ENCODE measurements at regions not wholly inside any gene's neighbourhood (a gene's known extent, or its start where the extent isn't known, plus 50 kb on each side); places are given as distances from the start of the nearest gene placed in this dataset.

DNA sequence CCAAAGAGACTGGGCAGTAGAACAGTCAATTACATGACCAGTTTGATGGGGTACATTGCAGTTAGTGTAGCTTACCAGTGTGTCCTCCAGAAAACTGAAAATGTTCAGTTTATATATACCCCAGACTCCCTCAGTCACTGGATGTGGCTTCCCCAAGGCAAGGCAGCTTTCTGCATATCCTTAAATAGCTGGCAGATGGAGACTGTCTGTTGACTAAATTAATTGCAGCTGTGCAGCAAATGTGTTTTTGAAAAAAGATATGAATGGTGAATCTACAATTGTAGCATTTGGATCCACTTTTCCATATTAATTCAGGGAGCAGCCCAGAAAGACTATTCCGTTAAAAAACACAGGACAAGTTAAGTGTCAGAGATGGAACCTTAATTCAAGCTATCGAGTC, 565.1 kb upstream of the CCDC179 start:
- DNase-seq (ENCODE audit: low read depth, low spot score), result no peak
- FAIRE-seq, result no peak
- Histone ChIP-seq H3K79me2 (ENCODE audit: control insufficient read depth, insufficient read depth, low read length) (no peaks in the 10 kb centered on the region), H3K4me1 (ENCODE audit: control insufficient read depth, extremely low read depth, insufficient read depth, low read length) (no peaks in the 10 kb centered on the region), H4K20me1 (ENCODE audit: control insufficient read depth, extremely low read depth, insufficient read depth, low read length) (no peaks in the 10 kb centered on the region), H3K9ac (ENCODE audit: control insufficient read depth, extremely low read depth, insufficient read depth, low read length) (no peak overlapping the region), H3K9me1 (ENCODE audit: control insufficient read depth, extremely low read depth, insufficient read depth, low read length) (no peaks in the 10 kb centered on the region), H2AFZ (ENCODE audit: control insufficient read depth, low read length) (no peak overlapping the region), H3K4me2 (ENCODE audit: control insufficient read depth, extremely low read depth, insufficient read depth, low read depth, low read length) (no peak overlapping the region), H3K9me3 (ENCODE audit: control insufficient read depth, low read depth, low read length) (no peaks in the 10 kb centered on the region), H3K4me3 (ENCODE audit: control insufficient read depth in 2 of 3, extremely low read depth in 1 of 3, insufficient read depth in 2 of 3, low read depth in 1 of 3, low read length in 3 of 3) (no peak overlapping the region), H3K36me3 (ENCODE audit: control insufficient read depth in 2 of 2, extremely low read depth in 1 of 2, insufficient read depth in 2 of 2, low read length in 2 of 2) (no peaks in the 10 kb centered on the region), H3K27me3 (ENCODE audit: control insufficient read depth, extremely low read depth, insufficient read depth, low read length) (no peaks in the 10 kb centered on the region), H3K27ac (ENCODE audit: control insufficient read depth, insufficient read depth, low read length) (no peak overlapping the region)
- no peak for TF ChIP-seq EZH2 (IDR thresholded peaks at IDR 0.05; ENCODE audit: low read length)
- TF ChIP-seq, protein P1, sequence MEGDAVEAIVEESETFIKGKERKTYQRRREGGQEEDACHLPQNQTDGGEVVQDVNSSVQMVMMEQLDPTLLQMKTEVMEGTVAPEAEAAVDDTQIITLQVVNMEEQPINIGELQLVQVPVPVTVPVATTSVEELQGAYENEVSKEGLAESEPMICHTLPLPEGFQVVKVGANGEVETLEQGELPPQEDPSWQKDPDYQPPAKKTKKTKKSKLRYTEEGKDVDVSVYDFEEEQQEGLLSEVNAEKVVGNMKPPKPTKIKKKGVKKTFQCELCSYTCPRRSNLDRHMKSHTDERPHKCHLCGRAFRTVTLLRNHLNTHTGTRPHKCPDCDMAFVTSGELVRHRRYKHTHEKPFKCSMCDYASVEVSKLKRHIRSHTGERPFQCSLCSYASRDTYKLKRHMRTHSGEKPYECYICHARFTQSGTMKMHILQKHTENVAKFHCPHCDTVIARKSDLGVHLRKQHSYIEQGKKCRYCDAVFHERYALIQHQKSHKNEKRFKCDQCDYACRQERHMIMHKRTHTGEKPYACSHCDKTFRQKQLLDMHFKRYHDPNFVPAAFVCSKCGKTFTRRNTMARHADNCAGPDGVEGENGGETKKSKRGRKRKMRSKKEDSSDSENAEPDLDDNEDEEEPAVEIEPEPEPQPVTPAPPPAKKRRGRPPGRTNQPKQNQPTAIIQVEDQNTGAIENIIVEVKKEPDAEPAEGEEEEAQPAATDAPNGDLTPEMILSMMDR (optimal IDR thresholded peaks at IDR 0.05 in 1 of 3, IDR thresholded peaks at IDR 0.05 in 1 of 3, conservative IDR thresholded peaks at IDR 0.05 in 1 of 3; ENCODE audit: extremely low read depth in 1 of 3, insufficient read depth in 2 of 3, low read length in 3 of 3), result no peak
- dilution Hi-C loops (cut with MboI; ENCODE audit: extremely low pct_ligation_motif_present, low sequenced_read_pairs), result no loop called here

DNA sequence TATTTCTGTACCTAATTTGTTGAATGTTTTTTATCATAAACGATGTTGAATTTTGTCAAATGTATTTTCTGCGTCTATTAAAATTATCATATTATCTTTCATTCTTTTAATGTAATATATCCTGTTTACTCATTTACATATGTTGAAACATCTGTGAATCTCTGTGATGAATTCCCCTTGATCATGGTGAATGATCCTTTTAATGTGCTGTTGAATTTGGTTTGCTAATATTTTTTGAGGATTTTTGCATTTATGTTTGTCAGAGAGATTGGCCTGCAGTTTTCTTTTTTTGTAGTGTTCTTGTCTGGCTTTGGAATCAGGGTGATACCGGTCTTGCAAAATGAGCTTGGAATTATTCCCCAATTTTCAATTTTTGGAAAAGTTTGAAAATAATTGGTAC, 569.3 kb upstream of the CCDC179 start:
- Histone ChIP-seq H3K4me1 (ENCODE audit: control insufficient read depth, extremely low read depth, insufficient read depth, low read length) (no peaks in the 10 kb centered on the region), H3K27me3 (ENCODE audit: control insufficient read depth, extremely low read depth, insufficient read depth, low read length) (no peaks in the 10 kb centered on the region), H3K9ac (ENCODE audit: control insufficient read depth, extremely low read depth, insufficient read depth, low read length) (no peak overlapping the region), H2AFZ (ENCODE audit: control insufficient read depth, low read length) (no peak overlapping the region), H3K9me1 (ENCODE audit: control insufficient read depth, extremely low read depth, insufficient read depth, low read length) (no peaks in the 10 kb centered on the region), H3K36me3 (ENCODE audit: control insufficient read depth in 2 of 2, extremely low read depth in 1 of 2, insufficient read depth in 2 of 2, low read length in 2 of 2) (no peaks in the 10 kb centered on the region), H3K79me2 (ENCODE audit: control insufficient read depth, insufficient read depth, low read length) (no peaks in the 10 kb centered on the region), H3K4me3 (ENCODE audit: control insufficient read depth in 2 of 3, extremely low read depth in 1 of 3, insufficient read depth in 2 of 3, low read depth in 1 of 3, low read length in 3 of 3) (no peak overlapping the region), H3K9me3 (ENCODE audit: control insufficient read depth, low read depth, low read length) (no peaks in the 10 kb centered on the region), H3K4me2 (ENCODE audit: control insufficient read depth, extremely low read depth, insufficient read depth, low read depth, low read length) (no peak overlapping the region), H3K27ac (ENCODE audit: control insufficient read depth, insufficient read depth, low read length) (no peak overlapping the region), H4K20me1 (ENCODE audit: control insufficient read depth, extremely low read depth, insufficient read depth, low read length) (no peaks in the 10 kb centered on the region)
- TF ChIP-seq, protein P1 (optimal IDR thresholded peaks at IDR 0.05 in 1 of 3, IDR thresholded peaks at IDR 0.05 in 1 of 3, conservative IDR thresholded peaks at IDR 0.05 in 1 of 3; ENCODE audit: extremely low read depth in 1 of 3, insufficient read depth in 2 of 3, low read length in 3 of 3), result no peak
- no peak for TF ChIP-seq EZH2 (IDR thresholded peaks at IDR 0.05; ENCODE audit: low read length)
- dilution Hi-C loops (cut with MboI; ENCODE audit: extremely low pct_ligation_motif_present, low sequenced_read_pairs), result no loop called here
- DNase-seq (ENCODE audit: low read depth, low spot score) (no peak), FAIRE-seq (no peak)
